HEK293 (cell line): ENCODE measurements at regions not wholly inside any gene's neighbourhood (a gene's known extent, or its start where the extent isn't known, plus 50 kb on each side); places are given as distances from the start of the nearest gene placed in this dataset.

Source experiments
- CTCF ChIA-PET: fragments of 350-600 bp; formaldehyde crosslinking; extraction: SDS; loops from one replicate; lab custom pipeline; 2021; ENCODE audit warnings: antibody characterized with exemption; lab: Yijun Ruan, JAX
- POLR2A ChIA-PET: fragments of 300-600 bp; formaldehyde crosslinking; extraction: SDS; loops from one replicate; lab custom pipeline; 2020; ENCODE audit warnings: antibody characterized with exemption, inconsistent platforms; lab: Yijun Ruan, JAX
- H3K27ac ChIP-seq: fragments of 200-500 bp; sonication (Bioruptor generic); 2 replicates; pipeline ENCODE4 v1.5.1; 2014; ENCODE audit warnings: low read depth, low read length, control low read depth, inconsistent platforms; ENCODE audit errors: extremely low read depth
- H3K36me3 ChIP-seq, 2 experiments: fragments of 200-500 bp in 1 of 2; sonication (Bioruptor generic) in 1 of 2; 1 replicate in 1 of 2; 2 replicates in 1 of 2; pipeline ENCODE4 v1.5.1; 2014 to 2017; ENCODE audit warnings: inconsistent platforms in 2 of 2, low read length in 2 of 2; ENCODE audit not compliant: control insufficient read depth in 2 of 2, insufficient read depth in 1 of 2
- H3K4me1 ChIP-seq: fragments of 200-500 bp; sonication (Bioruptor generic); 2 replicates; pipeline ENCODE4 v1.5.1; 2014; ENCODE audit warnings: mild to moderate bottlenecking, low read length, inconsistent platforms; ENCODE audit not compliant: control insufficient read depth, insufficient read depth
- H3K4me3 ChIP-seq: 2 replicates; pipeline ENCODE4 v1.5.1; 2011; ENCODE audit warnings: low read depth, mild to moderate bottlenecking, control low read depth, low read length, moderate library complexity
- H3K9me3 ChIP-seq: fragments of 200-500 bp; sonication (Bioruptor generic); 2 replicates; pipeline ENCODE4 v1.5.1; 2014; ENCODE audit warnings: low read depth, low read length, inconsistent platforms; ENCODE audit not compliant: control insufficient read depth, insufficient read depth
- GLIS2 ChIP-seq: fragments of 450-650 bp; formaldehyde crosslinking; IDR thresholded peaks from 2 replicates; pipeline ENCODE4 v1.5.1; 2016; ENCODE audit warnings: missing biosample characterization, missing genetic modification characterization
- KLF9 ChIP-seq: fragments of 450-650 bp; formaldehyde crosslinking; IDR thresholded peaks from 2 replicates; pipeline ENCODE4 v1.5.1; 2016; ENCODE audit warnings: missing biosample characterization, missing genetic modification characterization, low read depth
- MEIS1 ChIP-seq: sonication (generic); formaldehyde crosslinking; IDR thresholded peaks from 2 replicates; pipeline ENCODE4 v1.8.1; 2022; ENCODE audit warnings: missing genetic modification reagents, mild to moderate bottlenecking, borderline replicate concordance
- PBX3 ChIP-seq: sonication (generic); formaldehyde crosslinking; IDR thresholded peaks from 2 replicates; pipeline ENCODE4 v1.8.1; 2022; ENCODE audit warnings: mild to moderate bottlenecking, moderate library complexity, missing genetic modification reagents
- ZBTB11 ChIP-seq: fragments of 450-650 bp; formaldehyde crosslinking; conservative IDR thresholded peaks from 2 replicates; pipeline ENCODE4 v1.5.1; 2016; ENCODE audit warnings: low read depth, missing biosample characterization, missing genetic modification characterization
- ZBTB44 ChIP-seq: fragments of 450-650 bp; IDR thresholded peaks from 2 replicates; pipeline ENCODE4 v1.5.1; 2018; ENCODE audit warnings: missing biosample characterization, mild to moderate bottlenecking, missing genetic modification characterization
- ZFP69B ChIP-seq: fragments of 450-650 bp; formaldehyde crosslinking; IDR thresholded peaks from 2 replicates; pipeline ENCODE4 v1.5.1; 2016; ENCODE audit warnings: missing biosample characterization, missing genetic modification characterization
- ZIC2 ChIP-seq: fragments of 450-650 bp; formaldehyde crosslinking; IDR thresholded peaks from 2 replicates; pipeline ENCODE4 v1.5.1; 2016; ENCODE audit warnings: missing biosample characterization, missing genetic modification characterization
- ZNF132 ChIP-seq: fragments of 450-650 bp; formaldehyde crosslinking; IDR thresholded peaks from 2 replicates; pipeline ENCODE4 v1.5.1; 2017; ENCODE audit warnings: missing biosample characterization, missing genetic modification characterization, borderline replicate concordance
- ZNF133 ChIP-seq: fragments of 450-650 bp; formaldehyde crosslinking; IDR thresholded peaks from 2 replicates; pipeline ENCODE4 v1.5.1; 2016; ENCODE audit warnings: missing biosample characterization, missing genetic modification characterization
- ZNF148 ChIP-seq: fragments of 450-650 bp; formaldehyde crosslinking; IDR thresholded peaks from 2 replicates; pipeline ENCODE4 v1.5.0; 2017; ENCODE audit warnings: missing biosample characterization, missing genetic modification characterization, borderline replicate concordance
- ZNF175 ChIP-seq: fragments of 450-650 bp; formaldehyde crosslinking; IDR thresholded peaks from 2 replicates; pipeline ENCODE4 v1.5.1; 2016; ENCODE audit warnings: missing biosample characterization, missing genetic modification characterization
- ZNF26 ChIP-seq: fragments of 450-650 bp; formaldehyde crosslinking; IDR thresholded peaks from 2 replicates; pipeline ENCODE4 v1.5.1; 2016; ENCODE audit warnings: missing biosample characterization, missing genetic modification characterization
- ZNF274 ChIP-seq, 2 experiments: fragments of 200-500 bp in 1 of 2; fragments of 450-650 bp in 1 of 2; sonication (Bioruptor generic) in 1 of 2; formaldehyde crosslinking in 1 of 2; IDR thresholded peaks; 2 replicates each; pipeline versions ENCODE4 v1.5.1 to v1.6.1; 2014 to 2016; ENCODE audit warnings: borderline replicate concordance in 1 of 2, inconsistent platforms in 1 of 2, low read length in 1 of 2, missing biosample characterization in 1 of 2, missing genetic modification characterization in 1 of 2
- ZNF354C ChIP-seq: fragments of 450-650 bp; formaldehyde crosslinking; IDR thresholded peaks from 2 replicates; pipeline ENCODE4 v1.5.1; 2016; ENCODE audit warnings: missing biosample characterization, missing genetic modification characterization, low read depth, borderline replicate concordance
- ZNF521 ChIP-seq: fragments of 450-650 bp; formaldehyde crosslinking; IDR thresholded peaks from 2 replicates; pipeline ENCODE4 v1.5.1; 2017; ENCODE audit warnings: missing biosample characterization, mild to moderate bottlenecking, missing genetic modification characterization
- ZNF791 ChIP-seq: fragments of 450-650 bp; formaldehyde crosslinking; IDR thresholded peaks from 2 replicates; pipeline ENCODE4 v1.5.1; 2016; ENCODE audit warnings: missing biosample characterization, missing genetic modification characterization
- ZSCAN18 ChIP-seq: fragments of 450-650 bp; formaldehyde crosslinking; IDR thresholded peaks from 2 replicates; pipeline ENCODE4 v1.5.1; 2016; ENCODE audit warnings: missing biosample characterization, missing genetic modification characterization
- ZSCAN23 ChIP-seq: fragments of 450-650 bp; formaldehyde crosslinking; IDR thresholded peaks from 2 replicates; pipeline ENCODE4 v1.5.1; 2016; ENCODE audit warnings: missing biosample characterization, missing genetic modification characterization

GRCh38 chr20:19001177-19001576 is 187.6 kb downstream of the SCP2D1 start (continued):
- TF ChIP-seq PBX3 = no peak
- no peak for TF ChIP-seq ZNF521 (tag by site-specific recombination)
- TF ChIP-seq KLF9 (tag by site-specific recombination) = no peak
- TF ChIP-seq MEIS1 (CRISPR knock-in tag) = no peak
- TF ChIP-seq ZNF274 (IDR thresholded peaks at IDR 0.05; ENCODE audit: low read length) = no peak
- no peak for TF ChIP-seq ZNF274 (tag by site-specific recombination; IDR thresholded peaks at IDR 0.05; ENCODE audit: borderline replicate concordance)
- TF ChIP-seq ZSCAN18 (tag by site-specific recombination) = no peak
- TF ChIP-seq ZNF133 (tag by site-specific recombination) = no peak
- no peak for TF ChIP-seq GLIS2 (tag by site-specific recombination)

GRCh38 chr20:19003366-19004336 is 190.1 kb downstream of the SCP2D1 start:
- CTCF ChIA-PET = interaction anchor here (0.5 to 0.7 kb wide), 2 partner anchors 372 to 380 kb away, joined by 3 read pairs; no protein-coding TSS in a partner anchor
- POLR2A ChIA-PET = no interaction called here
- TF ChIP-seq ZIC2 (tag by site-specific recombination) = no peak
- TF ChIP-seq ZSCAN23 = no peak
- TF ChIP-seq ZNF791 (tag by site-specific recombination) = no peak
- no peak for TF ChIP-seq ZBTB11 (tag by site-specific recombination)
- no peak for TF ChIP-seq ZNF26 (tag by site-specific recombination)
- no peak for TF ChIP-seq ZBTB44 (tag by site-specific recombination)
- TF ChIP-seq ZFP69B = no peak
- no peak for TF ChIP-seq ZNF354C (tag by site-specific recombination)
- no peak for TF ChIP-seq ZNF175 (tag by site-specific recombination)
- no peak for TF ChIP-seq ZNF148
- TF ChIP-seq ZNF132 (tag by site-specific recombination) = no peak

More at GRCh38 chr20:19003366-19004336, 190.1 kb downstream of the SCP2D1 start:
- H3K36me3 ChIP-seq = no peaks in the 10 kb centered on the region
- H3K27ac ChIP-seq = no peak overlapping the region
- H3K9me3 ChIP-seq = no peaks in the 10 kb centered on the region
- no peak overlapping the region for H3K4me3 ChIP-seq
- no peaks in the 10 kb centered on the region for H3K4me1 ChIP-seq
